Calu3 (cell line): ENCODE measurements at regions not wholly inside any gene's neighbourhood (a gene's known extent, or its start where the extent isn't known, plus 50 kb on each side); places are given as distances from the start of the nearest gene placed in this dataset.

Experiments used
- BruUV-seq: library from RNA; stranded (reverse); fragments of 400-500 nt; replicated peaks from 2 replicates; lab custom pipeline; 2021; lab: Mats Ljungman, UMichigan
- CTCF ChIA-PET: fragments of 300-600 bp; sonication (Branson Sonifier 250); formaldehyde crosslinking; loops from one replicate; lab custom pipeline; 2022; ENCODE audit warnings: antibody characterized with exemption; lab: Charles Lee
- DNase-seq: peaks from one replicate; pipeline ENCODE4 v3.0.0; 2022
- H3K27ac Mint-ChIP-seq: one replicate; pipeline ENCODE4 v1.8.0; 2022; ENCODE audit warnings: mixed read lengths; ENCODE audit not compliant: unreplicated experiment
- H3K27me3 Mint-ChIP-seq: one replicate; pipeline ENCODE4 v1.8.0; 2022; ENCODE audit warnings: mixed read lengths; ENCODE audit not compliant: unreplicated experiment
- H3K36me3 Mint-ChIP-seq: one replicate; pipeline ENCODE4 v1.8.0; 2022; ENCODE audit warnings: mild to moderate bottlenecking, moderate library complexity, mixed read lengths; ENCODE audit not compliant: insufficient read depth, unreplicated experiment
- H3K4me1 Mint-ChIP-seq: one replicate; pipeline ENCODE4 v1.8.0; 2022; ENCODE audit warnings: mild to moderate bottlenecking, low read depth, mixed read lengths; ENCODE audit not compliant: unreplicated experiment
- H3K4me3 Mint-ChIP-seq: one replicate; pipeline ENCODE4 v1.8.0; 2022; ENCODE audit warnings: mild to moderate bottlenecking, low read depth, moderate library complexity, mixed read lengths; ENCODE audit not compliant: unreplicated experiment
- H3K9me3 Mint-ChIP-seq: one replicate; pipeline ENCODE4 v1.8.0; 2022; ENCODE audit warnings: low read depth, mixed read lengths; ENCODE audit not compliant: unreplicated experiment
- intact Hi-C: fragments of 100-400 bp; cut with micrococcal nuclease; formaldehyde crosslinking; loops from one replicate; pipeline ENCODE4 v1.10.0; 2022; ENCODE audit not compliant: unreplicated experiment
- TF ChIP-seq, protein P1 (sequence below): fragments of 200-600 bp; IDR thresholded peaks from one replicate; pipeline ENCODE4 v1.8.0; 2022; ENCODE audit warnings: antibody characterized with exemption; ENCODE audit not compliant: unreplicated experiment

DNA sequence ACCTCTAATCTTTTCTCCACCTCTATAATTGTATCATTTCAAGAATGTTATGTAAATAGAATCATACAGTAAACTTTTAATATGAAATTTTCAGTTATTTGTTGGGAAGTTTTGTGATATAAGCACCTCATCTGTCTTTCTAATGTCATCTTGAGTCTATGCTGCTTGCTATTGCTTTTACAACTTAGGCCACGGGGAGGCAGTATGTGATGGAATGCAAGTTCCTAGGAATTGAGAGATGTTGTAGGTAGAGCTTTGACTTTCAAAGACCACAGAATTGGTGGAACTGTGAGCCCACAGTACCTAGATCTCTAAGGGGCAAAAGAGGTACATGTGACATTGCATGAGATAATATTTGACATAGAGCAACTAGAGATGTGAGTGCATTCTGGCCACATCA is 328.3 kb downstream of the MFSD1 start:
- peaks cover 47% of the 10 kb centered on the region for H3K4me1 Mint-ChIP-seq
- TF ChIP-seq, protein P1, sequence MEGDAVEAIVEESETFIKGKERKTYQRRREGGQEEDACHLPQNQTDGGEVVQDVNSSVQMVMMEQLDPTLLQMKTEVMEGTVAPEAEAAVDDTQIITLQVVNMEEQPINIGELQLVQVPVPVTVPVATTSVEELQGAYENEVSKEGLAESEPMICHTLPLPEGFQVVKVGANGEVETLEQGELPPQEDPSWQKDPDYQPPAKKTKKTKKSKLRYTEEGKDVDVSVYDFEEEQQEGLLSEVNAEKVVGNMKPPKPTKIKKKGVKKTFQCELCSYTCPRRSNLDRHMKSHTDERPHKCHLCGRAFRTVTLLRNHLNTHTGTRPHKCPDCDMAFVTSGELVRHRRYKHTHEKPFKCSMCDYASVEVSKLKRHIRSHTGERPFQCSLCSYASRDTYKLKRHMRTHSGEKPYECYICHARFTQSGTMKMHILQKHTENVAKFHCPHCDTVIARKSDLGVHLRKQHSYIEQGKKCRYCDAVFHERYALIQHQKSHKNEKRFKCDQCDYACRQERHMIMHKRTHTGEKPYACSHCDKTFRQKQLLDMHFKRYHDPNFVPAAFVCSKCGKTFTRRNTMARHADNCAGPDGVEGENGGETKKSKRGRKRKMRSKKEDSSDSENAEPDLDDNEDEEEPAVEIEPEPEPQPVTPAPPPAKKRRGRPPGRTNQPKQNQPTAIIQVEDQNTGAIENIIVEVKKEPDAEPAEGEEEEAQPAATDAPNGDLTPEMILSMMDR: peak; percentile 34
- intact Hi-C loops: loop anchor here (1.0 kb wide), 1 partner anchor 122 kb away; no protein-coding TSS in a partner anchor
- H3K27me3 Mint-ChIP-seq: no peaks in the 10 kb centered on the region
- peaks cover 5% of the 10 kb centered on the region for H3K36me3 Mint-ChIP-seq
- CTCF ChIA-PET: interaction anchor here (1.0 to 3.0 kb wide), 2 partner anchors 61 to 122 kb away, joined by 3 to 10 read pairs; no protein-coding TSS in a partner anchor
- BruUV-seq: no TSS peak
- H3K4me3 Mint-ChIP-seq: no peak overlapping the region
- DNase-seq: peak; percentile 63
- H3K9me3 Mint-ChIP-seq: no peaks in the 10 kb centered on the region
- H3K27ac Mint-ChIP-seq: peak overlapping the region; percentile 25

DNA sequence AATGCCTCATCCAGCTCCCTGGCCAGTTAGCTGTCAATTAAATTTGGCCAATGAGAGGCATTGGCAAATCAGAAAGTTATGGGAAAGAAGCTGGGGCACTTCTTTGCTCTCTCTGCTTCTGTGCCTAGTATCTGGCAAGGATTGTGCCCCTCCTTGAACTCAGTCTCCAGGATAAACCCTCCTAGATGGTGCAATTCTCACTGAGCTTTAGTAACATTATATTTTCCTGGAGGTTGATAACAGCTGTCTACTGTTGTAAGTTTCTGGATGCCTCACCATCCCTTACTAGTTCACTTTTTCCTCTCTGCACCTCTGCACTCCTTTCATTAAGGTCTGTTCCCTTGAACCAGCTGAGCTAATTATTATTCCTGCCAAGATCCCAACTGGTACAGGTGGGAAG is 329.5 kb downstream of the MFSD1 start:
- H3K27ac Mint-ChIP-seq: no peak overlapping the region

DNA sequence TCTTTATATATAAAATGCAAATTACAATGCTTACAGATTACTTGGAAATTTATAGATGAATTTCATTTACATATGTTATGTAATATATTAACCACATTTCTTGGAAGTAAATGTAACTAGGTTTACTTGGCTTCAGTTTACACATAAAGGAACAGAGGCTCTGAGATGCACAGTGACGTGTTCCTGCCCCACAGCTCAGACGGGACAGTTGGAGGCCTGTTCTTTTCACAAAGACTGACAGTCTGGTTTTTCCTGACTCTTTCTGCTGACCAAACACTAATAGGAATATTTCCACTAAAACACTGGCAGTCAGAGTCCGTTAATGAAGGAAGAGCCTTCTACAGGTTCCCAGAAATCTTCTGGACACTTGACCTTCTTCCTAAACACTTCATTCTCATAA is 336.1 kb downstream of the MFSD1 start:
- H3K36me3 Mint-ChIP-seq: no peaks in the 10 kb centered on the region
- H3K4me1 Mint-ChIP-seq: peaks cover 2% of the 10 kb centered on the region
- CTCF ChIA-PET: interaction anchor here (1.5 kb wide), 2 partner anchors 26 to 62 kb away, joined by 3 to 4 read pairs; no protein-coding TSS in a partner anchor
- H3K27me3 Mint-ChIP-seq: no peaks in the 10 kb centered on the region
- no peaks in the 10 kb centered on the region for H3K9me3 Mint-ChIP-seq
- no peak overlapping the region for H3K4me3 Mint-ChIP-seq
- TF ChIP-seq, protein P1: no peak
- no peak for DNase-seq
- intact Hi-C loops: no loop called here
- no TSS peak for BruUV-seq
- H3K27ac Mint-ChIP-seq: no peak overlapping the region

More for the DNA sequence above, 329.5 kb downstream of the MFSD1 start:
- TF ChIP-seq, protein P1: no peak
- no peak for DNase-seq
- no peak overlapping the region for H3K4me3 Mint-ChIP-seq
- BruUV-seq: no TSS peak
- CTCF ChIA-PET: interaction anchor here (0.7 to 3.0 kb wide), 3 partner anchors 26 to 121 kb away, joined by 5 to 10 read pairs (median 6); no protein-coding TSS in a partner anchor
- peaks cover 42% of the 10 kb centered on the region for H3K4me1 Mint-ChIP-seq
- no peaks in the 10 kb centered on the region for H3K27me3 Mint-ChIP-seq
- intact Hi-C loops: no loop called here
- H3K9me3 Mint-ChIP-seq: no peaks in the 10 kb centered on the region
- peaks cover 5% of the 10 kb centered on the region for H3K36me3 Mint-ChIP-seq

DNA sequence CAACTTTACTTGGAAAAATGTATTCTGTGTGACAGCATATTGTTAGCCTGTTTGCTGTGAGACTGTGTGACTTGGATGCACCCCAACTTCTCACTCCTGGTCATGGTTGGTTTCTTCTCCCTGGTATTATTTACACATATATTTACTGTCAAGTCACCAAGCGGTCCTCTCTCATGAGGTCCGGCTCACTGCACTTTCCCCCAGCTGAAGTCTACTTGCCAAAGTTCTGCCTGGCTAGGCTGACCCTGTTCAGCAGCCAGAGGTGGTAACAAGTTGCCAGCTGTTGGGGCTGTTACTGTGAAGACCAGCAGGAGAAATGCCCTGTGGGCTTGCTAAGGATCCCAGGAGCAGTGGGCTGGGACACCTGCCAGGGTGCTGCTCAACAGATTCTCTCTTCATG is 337.5 kb downstream of the MFSD1 start:
- Mint-ChIP-seq H3K27ac (no peak overlapping the region), H3K27me3 (no peaks in the 10 kb centered on the region), H3K9me3 (no peaks in the 10 kb centered on the region), H3K4me1 (no peaks in the 10 kb centered on the region), H3K4me3 (no peak overlapping the region), H3K36me3 (no peaks in the 10 kb centered on the region)
- DNase-seq: no peak
- intact Hi-C loops: no loop called here
- CTCF ChIA-PET: no interaction called here
- BruUV-seq: no TSS peak
- TF ChIP-seq, protein P1: no peak
